Stimulated activated effector memory CD8-positive, alpha-beta T cell treated with anti-CD3 and anti-CD28 coated beads, Interleukin-12 subunit alpha, Interleukin-12 subunit beta, amount 100 ng/mL, for 72 hours (primary cell): ENCODE measurements at regions not wholly inside any gene's neighbourhood (a gene's known extent, or its start where the extent isn't known, plus 50 kb on each side); places are given as distances from the start of the nearest gene placed in this dataset.

Source experiments
- ATAC-seq: fragments of 150-1000 bp; cut with Tn5 transposase; 2 replicates; pipeline ENCODE4 v1.10.0; 2021
- DNase-seq, 2 donors: peaks; one replicate each; pipeline ENCODE4 v3.0.0; 2021 to 2022; ENCODE audit warnings: low spot score in 2 of 2
- H3K27ac Mint-ChIP-seq: one replicate; pipeline ENCODE4 v1.8.0; 2022; ENCODE audit warnings: mild to moderate bottlenecking, mixed read lengths
- H3K36me3 Mint-ChIP-seq: one replicate; pipeline ENCODE4 v1.8.0; 2022; ENCODE audit warnings: mild to moderate bottlenecking, mixed read lengths
- H3K4me1 Mint-ChIP-seq: one replicate; pipeline ENCODE4 v1.8.0; 2022; ENCODE audit warnings: mixed read lengths
- H3K4me3 Mint-ChIP-seq: one replicate; pipeline ENCODE4 v1.8.0; 2022; ENCODE audit warnings: mild to moderate bottlenecking, mixed read lengths
- H3K9me3 Mint-ChIP-seq: one replicate; pipeline ENCODE4 v1.8.0; 2022; ENCODE audit warnings: mixed read lengths

- no peak for DNase-seq
- no peak overlapping the region for H3K27ac Mint-ChIP-seq
- H3K36me3 Mint-ChIP-seq: no peaks in the 10 kb centered on the region
- H3K4me3 Mint-ChIP-seq: no peak overlapping the region
- no peaks in the 10 kb centered on the region for H3K9me3 Mint-ChIP-seq
- no peak for ATAC-seq
- H3K4me1 Mint-ChIP-seq: peaks cover 5% of the 10 kb centered on the region
Observed at GRCh38 chr17:49913226-49914095, 55.5 kb upstream of the DLX4 start.

- H3K4me3 Mint-ChIP-seq: no peak overlapping the region
- DNase-seq (no peak), ATAC-seq (no peak)
- H3K36me3 Mint-ChIP-seq: no peaks in the 10 kb centered on the region
- no peaks in the 10 kb centered on the region for H3K9me3 Mint-ChIP-seq
- H3K27ac Mint-ChIP-seq: no peak overlapping the region
- peaks cover 5% of the 10 kb centered on the region for H3K4me1 Mint-ChIP-seq
Observed at GRCh38 chr17:49914096-49914490, 54.9 kb upstream of the DLX4 start.

- Mint-ChIP-seq H3K4me1 (peaks cover 5% of the 10 kb centered on the region), H3K27ac (no peak overlapping the region), H3K4me3 (no peak overlapping the region), H3K9me3 (no peaks in the 10 kb centered on the region), H3K36me3 (no peaks in the 10 kb centered on the region)
- no peak for ATAC-seq
- no peak for DNase-seq
Observed at GRCh38 chr17:49914664-49915063, 54.3 kb upstream of the DLX4 start.

- Mint-ChIP-seq H3K4me1 (peaks cover 5% of the 10 kb centered on the region), H3K27ac (no peak overlapping the region), H3K36me3 (no peaks in the 10 kb centered on the region), H3K9me3 (no peaks in the 10 kb centered on the region), H3K4me3 (no peak overlapping the region)
- no peak for ATAC-seq
- no peak for DNase-seq
Observed at GRCh38 chr17:49915260-49915659, 53.7 kb upstream of the DLX4 start.

- Mint-ChIP-seq H3K4me3 (no peak overlapping the region), H3K27ac (no peak overlapping the region), H3K4me1 (peaks cover 3% of the 10 kb centered on the region), H3K36me3 (no peaks in the 10 kb centered on the region), H3K9me3 (no peaks in the 10 kb centered on the region)
- ATAC-seq: no peak
- DNase-seq: no peak
Observed at GRCh38 chr17:49915670-49916069, 53.3 kb upstream of the DLX4 start.

GRCh38 chr17:49916854-49917515 lies 52.0 kb upstream of the DLX4 start:
- DNase-seq (no peak), ATAC-seq (no peak)
- Mint-ChIP-seq H3K27ac (peak overlapping the region; percentile 26), H3K4me3 (no peak overlapping the region), H3K36me3 (no peaks in the 10 kb centered on the region), H3K4me1 (no peaks in the 10 kb centered on the region), H3K9me3 (no peaks in the 10 kb centered on the region)

GRCh38 chr17:49918591-49918990 lies 50.4 kb upstream of the DLX4 start:
- no peak overlapping the region for H3K4me3 Mint-ChIP-seq
- H3K9me3 Mint-ChIP-seq: no peaks in the 10 kb centered on the region
- no peaks in the 10 kb centered on the region for H3K4me1 Mint-ChIP-seq
- no peaks in the 10 kb centered on the region for H3K36me3 Mint-ChIP-seq
- ATAC-seq (no peak), DNase-seq (no peak)
- H3K27ac Mint-ChIP-seq: no peak overlapping the region
